Large intestine (tissue), 3 donors: ENCODE measurements at regions not wholly inside any gene's neighbourhood (a gene's known extent, or its start where the extent isn't known, plus 50 kb on each side); places are given as distances from the start of the nearest gene placed in this dataset.

Experiments
- DNase-seq, 2 donors: peaks; one replicate each; pipeline versions ENCODE4 v3.0.0 to v3.0.0-alpha.2; 2013
- H3K27ac ChIP-seq: one replicate; pipeline ENCODE4 v1.5.1; 2013; ENCODE audit warnings: low read length
- H3K27me3 ChIP-seq: 2 replicates; pipeline ENCODE4 v1.6.1; 2013; ENCODE audit warnings: low read length; ENCODE audit not compliant: control insufficient read depth, insufficient read depth
- H3K36me3 ChIP-seq: 2 replicates; pipeline ENCODE4 v1.6.1; 2013; ENCODE audit warnings: low read length; ENCODE audit not compliant: control insufficient read depth, insufficient read depth
- H3K4me1 ChIP-seq: one replicate; pipeline ENCODE4 v1.6.1; 2013; ENCODE audit warnings: low read length; ENCODE audit not compliant: control insufficient read depth, insufficient read depth
- H3K4me3 ChIP-seq: one replicate; pipeline ENCODE4 v1.5.1; 2013; ENCODE audit warnings: low read length
- H3K9me3 ChIP-seq: one replicate; pipeline ENCODE4 v1.6.1; 2013; ENCODE audit warnings: mild to moderate bottlenecking, low read depth, low read length, moderate library complexity; ENCODE audit not compliant: control insufficient read depth
- WGBS: methylation state at CpG from one replicate; pipeline ENCODE4 v1.1.5; 2013; ENCODE audit warnings: low lambda C conversion rate; ENCODE audit not compliant: insufficient coverage; 5-methylcytosine and 5-hydroxymethylcytosine counted together

DNA sequence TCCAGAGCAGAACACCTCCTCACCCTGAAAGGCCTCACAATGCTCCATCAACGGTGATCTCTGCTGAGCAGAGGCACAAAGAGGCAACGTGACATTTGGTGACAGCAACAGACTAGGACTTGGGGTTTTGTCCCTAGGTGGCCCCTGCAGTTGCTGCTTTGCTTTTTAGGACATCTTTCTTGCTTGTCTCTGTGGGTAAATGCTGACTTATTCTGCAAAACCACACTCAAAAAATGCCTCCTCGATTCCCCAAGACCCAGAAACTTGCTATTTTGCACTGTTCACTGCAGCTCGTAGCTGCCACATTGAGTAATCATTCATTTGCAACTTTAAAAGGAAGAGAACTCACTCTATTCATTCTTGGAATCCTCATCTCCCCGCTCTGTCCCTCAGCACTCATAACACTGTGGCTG is 209.9 kb downstream of the LY86 start:
- WGBS, result no CpG with 5 or more reads among the region's 5 CpGs

GRCh38 chr6:6801005-6801335 is 212.4 kb downstream of the LY86 start:
- DNase-seq, result no peak
- Histone ChIP-seq H3K36me3 (no peaks in the 10 kb centered on the region), H3K4me3 (no peak overlapping the region), H3K9me3 (no peaks in the 10 kb centered on the region), H3K4me1 (no peaks in the 10 kb centered on the region), H3K27ac (no peak overlapping the region), H3K27me3 (no peaks in the 10 kb centered on the region)
- WGBS, result no CpG with 5 or more reads among the region's 6 CpGs

More for the DNA sequence above, 209.9 kb downstream of the LY86 start:
- Histone ChIP-seq H3K4me3 (no peak overlapping the region), H3K27ac (no peak overlapping the region), H3K4me1 (no peaks in the 10 kb centered on the region), H3K36me3 (no peaks in the 10 kb centered on the region), H3K27me3 (no peaks in the 10 kb centered on the region), H3K9me3 (no peaks in the 10 kb centered on the region)
- no peak for DNase-seq

DNA sequence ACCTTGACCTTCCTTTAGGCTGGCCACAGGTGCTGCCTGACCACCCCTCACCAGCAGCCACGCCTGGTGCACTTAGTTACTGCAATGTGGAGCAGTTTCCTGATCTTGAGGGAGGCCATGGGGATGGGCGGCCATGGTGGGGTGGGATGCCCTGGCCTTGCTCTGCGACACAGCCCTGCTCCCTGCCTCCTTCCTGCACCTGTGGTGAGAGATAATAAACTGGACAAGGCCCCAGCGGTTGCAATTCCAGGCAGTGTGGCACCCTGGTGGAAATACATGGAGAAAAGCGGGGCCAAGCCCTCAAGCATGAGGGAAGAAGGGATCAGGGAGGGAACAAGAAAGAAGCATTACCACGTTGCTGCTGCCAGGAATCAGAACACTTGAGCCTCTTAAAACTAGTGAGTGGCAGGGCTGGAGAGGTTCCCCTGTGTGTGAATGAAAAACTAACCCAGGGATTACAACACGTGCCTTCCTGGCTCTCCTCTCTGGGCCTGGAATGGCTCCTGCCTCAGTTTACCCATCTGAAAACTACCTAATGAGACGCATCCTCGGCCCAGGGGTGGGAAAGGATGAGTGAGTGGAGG is 213.2 kb downstream of the LY86 start:
- Histone ChIP-seq H3K36me3 (no peaks in the 10 kb centered on the region), H3K4me1 (no peaks in the 10 kb centered on the region), H3K27ac (no peak overlapping the region), H3K27me3 (no peaks in the 10 kb centered on the region), H3K4me3 (no peak overlapping the region), H3K9me3 (no peaks in the 10 kb centered on the region)
- DNase-seq, result no peak
- WGBS, result no CpG with 5 or more reads among the region's 9 CpGs

GRCh38 chr6:6803180-6803977 is 214.9 kb downstream of the LY86 start:
- Histone ChIP-seq H3K4me1 (no peaks in the 10 kb centered on the region), H3K4me3 (no peak overlapping the region), H3K36me3 (no peaks in the 10 kb centered on the region), H3K9me3 (no peaks in the 10 kb centered on the region), H3K27ac (no peak overlapping the region), H3K27me3 (no peaks in the 10 kb centered on the region)
- peak in 1 of 2 donors; percentile 24 for DNase-seq
- no CpG with 5 or more reads among the region's 18 CpGs for WGBS

DNA sequence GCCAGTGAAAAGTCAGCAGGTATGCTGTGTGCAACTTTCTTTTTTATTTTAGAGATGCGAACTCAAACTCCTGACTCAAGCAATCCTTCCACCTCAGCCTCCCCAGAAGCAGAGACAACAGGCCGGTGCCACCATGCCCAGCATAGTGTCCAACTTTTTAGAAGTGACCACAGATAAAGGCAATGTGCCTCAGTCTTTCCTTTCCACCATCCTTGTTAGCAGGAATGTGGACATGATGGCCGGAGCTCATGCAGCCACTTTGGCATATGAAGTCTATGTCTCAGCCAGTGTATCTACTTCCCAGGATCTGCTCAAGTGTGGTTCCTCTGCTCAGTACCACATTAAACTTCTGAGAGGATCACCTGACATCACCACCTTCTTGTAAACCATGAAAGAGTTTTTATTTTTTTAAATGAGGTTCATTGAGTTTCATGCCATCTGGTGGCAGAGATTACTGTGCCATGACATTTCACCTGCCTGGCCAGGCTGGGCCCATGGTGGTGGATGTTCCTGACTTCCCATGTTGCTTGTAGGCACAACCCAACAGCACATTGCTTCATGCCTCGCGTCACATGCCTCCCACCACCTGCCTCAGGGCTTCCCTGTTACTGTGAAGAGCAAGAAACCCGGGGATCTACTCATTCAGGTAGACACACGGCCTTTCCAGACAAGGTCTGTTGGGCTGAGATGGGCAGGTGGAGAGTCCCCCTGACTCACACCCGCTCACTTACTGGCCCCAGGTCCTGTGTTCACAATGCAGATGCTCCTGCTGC is 216.5 kb downstream of the LY86 start:
- no peaks in the 10 kb centered on the region for H3K9me3 ChIP-seq
- H3K27ac ChIP-seq, result no peak overlapping the region
- no peak for DNase-seq
- H3K27me3 ChIP-seq, result no peaks in the 10 kb centered on the region
- WGBS, result no CpG with 5 or more reads among the region's 8 CpGs
- no peak overlapping the region for H3K4me3 ChIP-seq
- H3K4me1 ChIP-seq, result no peaks in the 10 kb centered on the region
- H3K36me3 ChIP-seq, result no peaks in the 10 kb centered on the region

GRCh38 chr6:6806844-6807518 is 218.5 kb downstream of the LY86 start:
- no peak overlapping the region for H3K27ac ChIP-seq
- H3K9me3 ChIP-seq, result no peaks in the 10 kb centered on the region
- H3K36me3 ChIP-seq, result no peaks in the 10 kb centered on the region
- no peaks in the 10 kb centered on the region for H3K27me3 ChIP-seq
- H3K4me1 ChIP-seq, result peaks cover 8% of the 10 kb centered on the region
- H3K4me3 ChIP-seq, result no peak overlapping the region
- WGBS, result 90% methylated on average over 2 of the region's 12 CpGs
- no peak for DNase-seq

DNA sequence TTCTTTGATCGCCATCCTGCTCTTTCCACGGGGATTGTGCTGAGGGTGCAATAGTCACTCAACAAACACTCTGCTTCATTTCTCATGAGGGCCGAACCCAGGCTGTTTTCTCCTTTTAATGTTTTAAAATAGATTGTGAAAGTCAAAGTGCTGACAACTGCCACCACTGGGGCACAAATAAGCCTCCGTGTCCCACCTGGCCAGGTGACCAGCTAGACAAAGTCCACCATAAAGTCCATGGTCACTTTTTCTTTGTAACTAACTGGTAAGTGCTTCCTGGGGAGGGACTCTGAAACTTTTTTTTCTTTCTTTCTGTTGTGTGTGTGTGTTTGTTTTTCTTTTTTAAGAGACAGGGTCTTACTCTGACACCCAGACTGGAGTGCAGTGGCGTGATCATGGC is 219.8 kb downstream of the LY86 start:
- DNase-seq, result peak in 1 of 2 donors; percentile 50
- Histone ChIP-seq H3K36me3 (no peaks in the 10 kb centered on the region), H3K27me3 (no peaks in the 10 kb centered on the region), H3K9me3 (no peaks in the 10 kb centered on the region), H3K4me3 (no peak overlapping the region), H3K27ac (no peak overlapping the region), H3K4me1 (peaks cover 13% of the 10 kb centered on the region)
- no CpG with 5 or more reads among the region's 5 CpGs for WGBS

DNA sequence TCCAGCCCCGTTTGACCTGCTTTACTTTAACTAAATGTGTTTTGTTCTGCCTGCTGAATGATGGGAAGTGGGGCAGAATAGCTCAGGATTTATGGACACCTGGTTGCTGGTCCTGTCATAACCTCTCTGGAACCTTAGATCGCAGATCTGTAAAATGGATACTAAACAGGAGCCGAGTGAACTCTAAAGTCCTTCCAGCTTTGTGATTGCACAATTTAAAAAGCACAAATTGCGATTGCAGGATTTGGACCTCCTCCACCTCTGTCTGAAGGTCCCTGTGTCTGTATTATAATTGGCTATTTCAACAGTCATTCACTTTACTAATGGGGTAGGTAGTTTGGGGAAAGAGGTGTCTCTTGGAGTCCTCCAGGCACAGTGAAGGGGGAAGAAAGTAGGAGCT is 220.4 kb downstream of the LY86 start:
- peaks cover 13% of the 10 kb centered on the region for H3K4me1 ChIP-seq
- WGBS, result 100% methylated on average over 1 of the region's 4 CpGs
- no peak overlapping the region for H3K4me3 ChIP-seq
- H3K36me3 ChIP-seq, result no peaks in the 10 kb centered on the region
- peak in 1 of 2 donors; percentile 47 for DNase-seq
- no peaks in the 10 kb centered on the region for H3K9me3 ChIP-seq
- no peaks in the 10 kb centered on the region for H3K27me3 ChIP-seq
- H3K27ac ChIP-seq, result no peak overlapping the region

DNA sequence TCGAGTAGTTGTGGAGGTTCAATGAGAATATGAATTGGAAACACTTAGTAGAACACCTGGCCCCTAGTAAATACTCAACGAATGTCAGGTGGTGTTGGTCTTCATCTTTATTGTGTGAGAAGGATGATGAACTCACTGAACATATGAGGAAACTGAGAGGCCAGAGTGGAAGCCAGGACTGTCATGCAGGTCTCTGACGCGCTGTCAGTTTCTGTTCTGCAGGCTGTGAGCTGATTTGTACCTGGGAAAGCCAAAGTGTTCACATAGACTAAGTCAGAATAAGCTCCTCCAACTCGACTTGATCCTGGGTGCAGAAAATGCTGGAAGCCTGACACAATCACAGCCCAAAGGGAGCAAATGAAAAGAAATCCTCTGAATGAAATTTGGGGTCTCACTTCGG is 222.2 kb downstream of the LY86 start:
- H3K36me3 ChIP-seq, result no peaks in the 10 kb centered on the region
- no CpG with 5 or more reads among the region's 6 CpGs for WGBS
- no peaks in the 10 kb centered on the region for H3K27me3 ChIP-seq
- peaks cover 16% of the 10 kb centered on the region for H3K4me1 ChIP-seq
- peak overlapping the region; percentile 27 for H3K4me3 ChIP-seq
- no peaks in the 10 kb centered on the region for H3K9me3 ChIP-seq
- H3K27ac ChIP-seq, result peak overlapping the region; percentile 84
- peak in 1 of 2 donors; percentile 49 for DNase-seq
